Pancreas (tissue), 10 donors: ENCODE measurements at regions not wholly inside any gene's neighbourhood (a gene's known extent, or its start where the extent isn't known, plus 50 kb on each side); places are given as distances from the start of the nearest gene placed in this dataset.

ENCODE experiments used
- ATAC-seq, 4 donors: fragments of 200-7000 bp; cut with Tn5 transposase; one replicate each; pipeline versions ENCODE4 v1.8.0 to v1.9.1; 2020; ENCODE audit warnings: mild to moderate bottlenecking in 4 of 4, moderate library complexity in 4 of 4
- DNase-seq, 6 donors: peaks; one replicate each; pipeline ENCODE4 v3.0.0-alpha.2; 2020
- FAIRE-seq: peaks from 2 replicates; lab custom pipeline; 2012; peaks lifted over from hg19 to GRCh38; lab: Jason Lieb, UNC
- H3K27ac ChIP-seq, 4 donors: fragments of 200-600 bp; sonication (generic); 1 replicate in 3 of 4; 2 replicates in 1 of 4; pipeline versions ENCODE4 v1.5.0 to v1.8.0; 2020
- H3K27me3 ChIP-seq, 4 donors: fragments of 200-600 bp; one replicate each; pipeline ENCODE4 v1.8.0; 2021
- H3K36me3 ChIP-seq, 3 donors: fragments of 200-600 bp; sonication (generic) in 1 of 3; one replicate each; pipeline versions ENCODE4 v1.5.0 to v1.8.0; 2020 to 2021
- H3K4me1 ChIP-seq, 3 donors: fragments of 200-600 bp; one replicate each; pipeline ENCODE4 v1.8.0; 2021
- H3K4me3 ChIP-seq, 4 donors: fragments of 200-600 bp; sonication (generic) in 2 of 4; one replicate each; pipeline versions ENCODE4 v1.5.0 to v1.8.0; 2020 to 2021
- H3K9me3 ChIP-seq, 4 donors: fragments of 200-600 bp; one replicate each; pipeline ENCODE4 v1.8.0; 2021
- WGBS, 2 donors: extraction: QIAGEN DNeasy Blood & Tissue Kit; methylation state at CpG; one replicate each; pipeline ENCODE4 v1.1.7; 2013; 5-methylcytosine and 5-hydroxymethylcytosine counted together
- intact Hi-C, 3 donors: fragments of 100-400 bp; cut with DNase I; formaldehyde crosslinking; loops; one replicate each; pipeline versions ENCODE4 v1.11.1 to v1.14.2; 2022
- TF ChIP-seq, protein P1 (sequence below), 4 donors: fragments of 200-600 bp; sonication (generic) in 3 of 4; IDR thresholded peaks; one replicate each; pipeline versions ENCODE4 v1.5.0 to v1.8.0; 2021; ENCODE audit warnings: antibody characterized with exemption in 4 of 4
- donor health status: healthy with polysubstance abuse.
- donor health status: DM: no; HTN: no; CAD: no; lungs with moderate emphysema.
- donor health status: DM: no; HTN: no; CAD: no.
- donor health status: control.
- donor health status: control.
- donor health status: Bipolar disorder and iron deficiency.
- donor health status: DM: yes; HTN: yes; CAD: no.
- donor health status: DM: no; HTN: no; CAD: no.
- donor health status: DM: no; HTN: no; CAD: no.
- donor health status: DM: yes; HTN: yes; CAD: no.

DNA sequence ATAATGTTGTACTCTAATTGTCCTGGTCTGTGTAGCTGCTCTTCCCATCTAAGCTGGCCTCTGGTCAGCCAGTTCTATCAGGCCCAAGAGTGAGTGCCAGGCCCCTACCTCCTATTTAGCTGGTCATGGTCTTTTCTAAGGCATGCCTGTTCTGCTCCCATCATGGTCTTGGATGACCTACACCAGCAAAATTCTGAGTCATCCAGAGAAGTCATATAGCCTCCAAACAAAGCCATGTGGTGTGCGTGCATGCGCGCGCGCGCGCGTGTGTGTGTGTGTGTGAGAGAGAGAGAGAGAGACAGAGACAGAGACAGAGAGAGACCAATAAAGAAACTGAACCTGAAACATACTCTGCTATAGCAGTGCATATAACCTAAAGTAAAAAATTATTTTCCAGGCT, 254.4 kb downstream of the BRINP2 start:
- no peak overlapping the region for H3K4me3 ChIP-seq
- no peak for DNase-seq
- ATAC-seq: no peak
- no peaks in the 10 kb centered on the region for H3K4me1 ChIP-seq
- no peaks in the 10 kb centered on the region for H3K36me3 ChIP-seq
- TF ChIP-seq, protein P1, sequence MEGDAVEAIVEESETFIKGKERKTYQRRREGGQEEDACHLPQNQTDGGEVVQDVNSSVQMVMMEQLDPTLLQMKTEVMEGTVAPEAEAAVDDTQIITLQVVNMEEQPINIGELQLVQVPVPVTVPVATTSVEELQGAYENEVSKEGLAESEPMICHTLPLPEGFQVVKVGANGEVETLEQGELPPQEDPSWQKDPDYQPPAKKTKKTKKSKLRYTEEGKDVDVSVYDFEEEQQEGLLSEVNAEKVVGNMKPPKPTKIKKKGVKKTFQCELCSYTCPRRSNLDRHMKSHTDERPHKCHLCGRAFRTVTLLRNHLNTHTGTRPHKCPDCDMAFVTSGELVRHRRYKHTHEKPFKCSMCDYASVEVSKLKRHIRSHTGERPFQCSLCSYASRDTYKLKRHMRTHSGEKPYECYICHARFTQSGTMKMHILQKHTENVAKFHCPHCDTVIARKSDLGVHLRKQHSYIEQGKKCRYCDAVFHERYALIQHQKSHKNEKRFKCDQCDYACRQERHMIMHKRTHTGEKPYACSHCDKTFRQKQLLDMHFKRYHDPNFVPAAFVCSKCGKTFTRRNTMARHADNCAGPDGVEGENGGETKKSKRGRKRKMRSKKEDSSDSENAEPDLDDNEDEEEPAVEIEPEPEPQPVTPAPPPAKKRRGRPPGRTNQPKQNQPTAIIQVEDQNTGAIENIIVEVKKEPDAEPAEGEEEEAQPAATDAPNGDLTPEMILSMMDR (IDR thresholded peaks at IDR 0.05): no peak
- no peak overlapping the region for H3K27ac ChIP-seq
- intact Hi-C loops: no loop called here
- WGBS, 2 donors: 85 to 89% methylated on average over 8 of the region's 8 CpGs
- no peak for FAIRE-seq
- no peaks in the 10 kb centered on the region for H3K27me3 ChIP-seq
- no peaks in the 10 kb centered on the region for H3K9me3 ChIP-seq

DNA sequence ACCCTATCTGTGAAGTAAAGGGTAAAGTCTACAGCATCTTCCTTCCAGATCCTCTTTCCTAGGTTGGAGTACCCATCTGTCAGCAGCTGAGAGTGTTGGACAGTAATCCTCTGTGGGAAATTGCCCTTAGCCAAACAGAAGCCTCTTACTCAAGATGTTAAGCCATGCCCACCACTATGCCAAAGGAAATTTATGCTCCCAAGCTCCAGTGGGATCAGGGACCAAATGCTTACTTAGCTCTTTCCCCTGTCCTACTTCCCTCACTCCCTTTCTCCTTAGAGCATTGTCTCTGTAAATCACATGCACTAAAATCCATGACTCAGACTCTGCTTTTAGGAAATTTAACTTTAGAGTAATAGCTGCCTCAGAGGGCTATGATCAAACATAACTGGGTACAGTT, 254.0 kb downstream of the BRINP2 start:
- Histone ChIP-seq H3K9me3 (no peaks in the 10 kb centered on the region), H3K4me3 (no peak overlapping the region), H3K36me3 (no peaks in the 10 kb centered on the region), H3K4me1 (no peaks in the 10 kb centered on the region), H3K27me3 (no peaks in the 10 kb centered on the region), H3K27ac (no peak overlapping the region)
- DNase-seq (no peak), FAIRE-seq (no peak), ATAC-seq (no peak)
- TF ChIP-seq, protein P1 (IDR thresholded peaks at IDR 0.05): no peak
- intact Hi-C loops: no loop called here

DNA sequence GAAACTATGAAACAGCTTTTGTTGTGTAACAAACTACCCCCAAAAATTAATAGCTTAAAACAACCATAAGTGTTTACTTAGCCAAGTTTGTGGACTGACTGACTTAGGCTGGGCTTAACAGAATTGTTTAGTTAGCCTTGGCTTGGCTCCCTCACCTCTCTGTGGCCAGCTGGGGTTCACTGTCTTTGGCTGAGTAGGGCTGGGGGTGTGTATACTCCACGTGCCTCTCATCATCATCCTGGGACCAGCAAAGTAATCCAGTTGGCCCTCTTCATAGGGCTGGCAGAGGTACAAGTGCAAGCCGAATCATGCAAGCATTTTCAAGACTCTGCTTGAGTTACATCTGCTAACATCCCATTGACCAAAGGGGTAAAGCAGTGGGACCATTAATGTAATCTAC, 252.3 kb downstream of the BRINP2 start:
- WGBS, 2 donors: 38 to 50% methylated on average over 2 of the region's 2 CpGs
- TF ChIP-seq, protein P1 (IDR thresholded peaks at IDR 0.05): no peak

DNA sequence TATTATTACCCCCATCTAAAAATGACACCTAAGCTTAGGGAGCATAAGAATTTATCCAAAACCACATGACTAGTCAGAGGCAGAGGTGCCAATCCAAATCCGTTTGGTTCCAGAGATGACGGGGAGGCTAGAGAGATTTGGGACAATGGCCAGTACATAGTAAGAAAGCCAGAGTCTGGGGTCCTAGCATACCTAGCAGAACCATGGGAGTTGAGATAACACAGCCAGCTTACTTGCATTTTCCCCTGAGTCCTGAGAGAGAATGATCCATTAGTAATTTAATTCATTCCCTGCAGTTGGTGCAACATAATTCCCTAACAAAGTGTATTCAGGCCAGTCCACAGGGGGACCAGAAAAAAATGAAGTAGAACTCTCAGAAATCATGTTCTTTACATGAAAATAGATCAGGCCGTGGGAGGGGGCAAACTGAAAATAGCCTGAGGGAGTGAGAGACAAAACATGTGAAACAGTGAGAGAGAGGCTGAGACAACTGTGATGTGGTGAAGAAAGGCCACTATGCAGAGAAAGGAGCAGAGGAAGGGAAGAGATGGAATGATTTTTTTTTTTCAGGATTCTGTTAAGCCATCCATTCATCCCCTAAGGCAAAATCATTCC, 243.3 kb downstream of the BRINP2 start:
- ATAC-seq: no peak
- Histone ChIP-seq H3K4me3 (no peak overlapping the region), H3K9me3 (no peaks in the 10 kb centered on the region), H3K27me3 (no peaks in the 10 kb centered on the region), H3K36me3 (no peaks in the 10 kb centered on the region), H3K4me1 (no peaks in the 10 kb centered on the region), H3K27ac (no peak overlapping the region)
- DNase-seq: no peak
- intact Hi-C loops: no loop called here
- TF ChIP-seq, protein P1 (IDR thresholded peaks at IDR 0.05): no peak
- FAIRE-seq: no peak
- WGBS, 2 donors: 49 to 58% methylated on average over 3 of the region's 3 CpGs

More for the DNA sequence above, 252.3 kb downstream of the BRINP2 start:
- Histone ChIP-seq H3K27me3 (no peaks in the 10 kb centered on the region), H3K4me3 (no peak overlapping the region), H3K36me3 (no peaks in the 10 kb centered on the region), H3K27ac (no peak overlapping the region), H3K9me3 (no peaks in the 10 kb centered on the region), H3K4me1 (no peaks in the 10 kb centered on the region)
- no peak for FAIRE-seq
- no peak for ATAC-seq
- intact Hi-C loops: no loop called here
- no peak for DNase-seq

DNA sequence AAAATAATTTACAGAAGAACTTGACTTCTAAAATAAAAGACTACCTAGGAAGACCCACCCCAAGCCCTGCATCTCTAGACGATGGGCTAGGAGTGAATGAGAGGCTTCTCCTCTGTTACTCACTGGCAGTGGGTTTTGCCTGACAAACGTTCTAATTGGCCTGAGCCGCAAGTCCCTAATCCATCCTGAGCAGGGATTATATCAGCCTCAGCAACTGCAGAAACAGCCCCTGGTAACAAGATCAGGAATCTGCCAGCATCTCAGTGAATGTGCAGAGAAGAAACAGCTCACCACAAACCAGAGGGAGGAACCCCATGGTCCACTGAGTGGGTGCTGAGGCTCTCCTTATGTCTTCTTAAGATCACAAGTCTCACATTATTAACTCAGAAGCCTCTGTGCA, 240.6 kb downstream of the BRINP2 start:
- Histone ChIP-seq H3K9me3 (no peaks in the 10 kb centered on the region), H3K4me3 (no peak overlapping the region), H3K27me3 (no peaks in the 10 kb centered on the region), H3K27ac (no peak overlapping the region), H3K4me1 (no peaks in the 10 kb centered on the region), H3K36me3 (no peaks in the 10 kb centered on the region)
- WGBS, 2 donors: 45 to 50% methylated on average over 3 of the region's 3 CpGs
- no peak for FAIRE-seq
- intact Hi-C loops: no loop called here
- DNase-seq: no peak
- ATAC-seq: no peak
- TF ChIP-seq, protein P1 (IDR thresholded peaks at IDR 0.05): no peak
